H1 (cell line): ENCODE measurements at regions not wholly inside any gene's neighbourhood (a gene's known extent, or its start where the extent isn't known, plus 50 kb on each side); places are given as distances from the start of the nearest gene placed in this dataset.

Experiments
- BRCA1 ChIP-seq: IDR thresholded peaks from 2 replicates; pipeline ENCODE4 v1.6.1; 2012; ENCODE audit warnings: low read depth, low read length, improper control_type of control experiment
- CHD1 ChIP-seq: IDR thresholded peaks from 2 replicates; pipeline ENCODE4 v1.6.1; 2012; ENCODE audit warnings: low read depth, low read length, improper control_type of control experiment
- CTCF ChIP-seq, 3 experiments: IDR thresholded peaks; 1 replicate in 2 of 3; 2 replicates in 1 of 3; pipeline versions ENCODE4 v1.5.1 to v1.6.1; 2011; ENCODE audit warnings: low read length in 3 of 3, mild to moderate bottlenecking in 3 of 3, inconsistent platforms in 2 of 3, low read depth in 1 of 3, moderate library complexity in 1 of 3; ENCODE audit not compliant: insufficient read depth in 1 of 3; ENCODE audit errors: control extremely low read depth in 1 of 3
- GABPA ChIP-seq: IDR thresholded peaks from 2 replicates; pipeline ENCODE4 v1.6.1; 2011; ENCODE audit warnings: mild to moderate bottlenecking, low read length, moderate library complexity, borderline replicate concordance; ENCODE audit not compliant: insufficient read depth
- HDAC2 ChIP-seq, 2 experiments: fragments of 300-600 bp in 1 of 2; sonication (generic) in 1 of 2; IDR thresholded peaks; 2 replicates each; pipeline ENCODE4 v1.6.1; 2011 to 2012; ENCODE audit warnings: low read depth in 2 of 2, low read length in 2 of 2, mild to moderate bottlenecking in 2 of 2, moderate library complexity in 2 of 2, borderline replicate concordance in 1 of 2, inconsistent platforms in 1 of 2
- KDM5A ChIP-seq: fragments of 200-600 bp; IDR thresholded peaks from 2 replicates; pipeline ENCODE4 v1.7.1; 2012; ENCODE audit warnings: mild to moderate bottlenecking, low read length, inconsistent platforms, mixed read lengths
- MAFK ChIP-seq: IDR thresholded peaks from 2 replicates; pipeline ENCODE4 v1.6.1; 2012; ENCODE audit warnings: low read depth, mild to moderate bottlenecking, improper control_type of control experiment, low read length
- MAX ChIP-seq: IDR thresholded peaks from 2 replicates; pipeline ENCODE4 v1.6.1; 2012; ENCODE audit warnings: inconsistent platforms
- POLR2A ChIP-seq, 2 experiments: IDR thresholded peaks; 1 replicate in 1 of 2; 2 replicates in 1 of 2; pipeline ENCODE4 v1.6.1; 2011; ENCODE audit warnings: low read depth in 2 of 2, low read length in 2 of 2, mild to moderate bottlenecking in 2 of 2; ENCODE audit errors: control extremely low read depth in 1 of 2
- POLR2AphosphoS5 ChIP-seq: IDR thresholded peaks from 2 replicates; pipeline ENCODE4 v1.6.1; 2011; ENCODE audit warnings: low read depth, low read length
- RAD21 ChIP-seq, 2 experiments: IDR thresholded peaks in 1 of 2; conservative IDR thresholded peaks in 1 of 2; 2 replicates each; pipeline ENCODE4 v1.6.1; 2011; ENCODE audit warnings: low read depth in 2 of 2, low read length in 2 of 2, improper control_type of control experiment in 1 of 2, inconsistent platforms in 1 of 2, mild to moderate bottlenecking in 1 of 2, moderate library complexity in 1 of 2
- RNF2 ChIP-seq: fragments of 200-900, 300-1000 bp; sonication (generic); IDR thresholded peaks from 2 replicates; pipeline ENCODE4 v1.7.1; 2016; ENCODE audit warnings: borderline replicate concordance, low read depth, mild to moderate bottlenecking, antibody characterized with exemption, low read length; ENCODE audit not compliant: poor library complexity, severe bottlenecking; ENCODE audit errors: missing control alignments
- SP1 ChIP-seq: IDR thresholded peaks from 2 replicates; pipeline ENCODE4 v1.6.1; 2011; ENCODE audit warnings: low read depth, low read length
- SRF ChIP-seq: IDR thresholded peaks from 2 replicates; pipeline ENCODE4 v1.6.1; 2011; ENCODE audit warnings: mild to moderate bottlenecking, low read depth, low read length, moderate library complexity

- TF ChIP-seq POLR2A (IDR thresholded peaks at IDR 0.05; ENCODE audit: control extremely low read depth in 1 of 2, low read depth in 2 of 2, low read length in 2 of 2) (no peak), CTCF (IDR thresholded peaks at IDR 0.05; ENCODE audit: control extremely low read depth in 1 of 3, insufficient read depth in 1 of 3, low read depth in 1 of 3, low read length in 3 of 3) (no peak), BRCA1 (no peak), POLR2AphosphoS5 (no peak), RAD21 (IDR thresholded peaks at IDR 0.05 in 1 of 2, conservative IDR thresholded peaks at IDR 0.05 in 1 of 2; ENCODE audit: low read depth in 2 of 2, low read length in 2 of 2) (no peak), MAX (no peak), KDM5A (no peak), CHD1 (no peak), HDAC2 (IDR thresholded peaks at IDR 0.05; ENCODE audit: borderline replicate concordance in 1 of 2, low read depth in 2 of 2, low read length in 2 of 2) (no peak), RNF2 (no peak), SRF (no peak), SP1 (no peak), MAFK (no peak), GABPA (no peak)
Measured at GRCh38 chr2:226023946-226024345, 624.4 kb downstream of the NYAP2 start.
